HEK293T (cell line): ENCODE measurements at regions not wholly inside any gene's neighbourhood (a gene's known extent, or its start where the extent isn't known, plus 50 kb on each side); places are given as distances from the start of the nearest gene placed in this dataset.

Experiments
- CTCF ChIA-PET: fragments of 350-600 bp; formaldehyde crosslinking; extraction: SDS; loops from one replicate; lab custom pipeline; 2021; ENCODE audit warnings: antibody characterized with exemption, inconsistent platforms; lab: Yijun Ruan, JAX
- POLR2A ChIA-PET: fragments of 350-600 bp; formaldehyde crosslinking; extraction: SDS; loops from one replicate; lab custom pipeline; 2020; ENCODE audit warnings: antibody characterized with exemption, inconsistent platforms; lab: Yijun Ruan, JAX
- DNase-seq: peaks from one replicate; pipeline ENCODE4 v3.0.0; 2012; ENCODE audit warnings: mixed read lengths; ENCODE audit errors: extremely low spot score
- ARNT ChIP-seq: fragments of 450-650 bp; IDR thresholded peaks from 2 replicates; pipeline ENCODE4 v1.6.1; 2017; ENCODE audit warnings: mild to moderate bottlenecking
- BHLHE40 ChIP-seq: fragments of 450-650 bp; IDR thresholded peaks from 2 replicates; pipeline ENCODE4 v1.6.1; 2016; ENCODE audit warnings: mild to moderate bottlenecking, moderate library complexity, borderline replicate concordance
- CTBP1 ChIP-seq: fragments of 450-650 bp; IDR thresholded peaks from 2 replicates; pipeline ENCODE4 v1.6.1; 2016; ENCODE audit warnings: borderline replicate concordance
- ELF4 ChIP-seq: fragments of 450-650 bp; IDR thresholded peaks from 2 replicates; pipeline ENCODE4 v1.6.1; 2017; ENCODE audit warnings: antibody characterized with exemption
- FOXA1 ChIP-seq: fragments of 450-650 bp; IDR thresholded peaks from 2 replicates; pipeline ENCODE4 v1.6.1; 2016; ENCODE audit warnings: mild to moderate bottlenecking
- FOXK2 ChIP-seq: fragments of 450-650 bp; IDR thresholded peaks from 2 replicates; pipeline ENCODE4 v1.6.1; 2016; ENCODE audit warnings: mild to moderate bottlenecking
- FOXM1 ChIP-seq: fragments of 450-650 bp; IDR thresholded peaks from 2 replicates; pipeline ENCODE4 v1.6.1; 2017; ENCODE audit warnings: mild to moderate bottlenecking, borderline replicate concordance
- HDGF ChIP-seq: fragments of 450-650 bp; IDR thresholded peaks from 2 replicates; pipeline ENCODE4 v1.6.1; 2017; ENCODE audit warnings: antibody characterized with exemption, borderline replicate concordance
- L3MBTL2 ChIP-seq: fragments of 450-650 bp; conservative IDR thresholded peaks from 2 replicates; pipeline ENCODE4 v1.6.1; 2016; ENCODE audit warnings: mild to moderate bottlenecking
- LEF1 ChIP-seq: fragments of 450-650 bp; IDR thresholded peaks from 2 replicates; pipeline ENCODE4 v1.6.1; 2017; ENCODE audit warnings: mild to moderate bottlenecking, borderline replicate concordance
- NFRKB ChIP-seq: fragments of 450-650 bp; IDR thresholded peaks from 2 replicates; pipeline ENCODE4 v1.6.1; 2016; ENCODE audit warnings: mild to moderate bottlenecking, moderate library complexity
- PKNOX1 ChIP-seq: fragments of 450-650 bp; IDR thresholded peaks from 2 replicates; pipeline ENCODE4 v1.6.1; 2016
- SP1 ChIP-seq: fragments of 450-650 bp; IDR thresholded peaks from 2 replicates; pipeline ENCODE4 v1.6.1; 2017
- SUZ12 ChIP-seq: fragments of 450-650 bp; IDR thresholded peaks from 2 replicates; pipeline ENCODE4 v1.6.1; 2016; ENCODE audit warnings: mild to moderate bottlenecking
- TARDBP ChIP-seq: fragments of 450-650 bp; IDR thresholded peaks from 2 replicates; pipeline ENCODE4 v1.6.1; 2016
- ZNF384 ChIP-seq: fragments of 450-650 bp; IDR thresholded peaks from 2 replicates; pipeline ENCODE4 v1.6.1; 2016

DNA sequence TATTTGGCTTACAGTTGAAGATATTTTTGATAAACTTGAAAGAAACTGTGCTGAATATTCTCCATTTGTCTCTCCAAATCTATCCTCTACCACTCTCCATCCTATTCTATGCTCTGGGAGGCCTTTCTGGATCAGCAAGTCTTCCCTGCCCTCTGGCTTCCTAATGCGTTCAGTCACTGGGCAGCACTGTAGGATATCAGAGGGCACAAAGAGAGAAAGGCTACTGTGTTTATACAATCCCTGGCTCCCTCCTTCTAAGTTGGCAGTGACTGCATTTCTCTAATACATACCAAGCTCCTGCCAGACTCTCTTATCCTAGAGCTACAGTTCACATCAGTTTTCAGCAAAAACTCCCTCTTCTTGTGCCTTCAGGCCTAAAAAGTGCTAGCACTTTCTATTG, 102.1 kb upstream of the FHIT start:
- ChIA-PET POLR2A (no interaction called here), CTCF (no interaction called here)
- no peak for DNase-seq
- TF ChIP-seq ELF4 = no peak
- no peak for TF ChIP-seq NFRKB
- no peak for TF ChIP-seq SP1
- TF ChIP-seq FOXM1 = no peak
- no peak for TF ChIP-seq BHLHE40
- no peak for TF ChIP-seq FOXA1
- TF ChIP-seq LEF1 = no peak
- no peak for TF ChIP-seq ZNF384
- TF ChIP-seq FOXK2 = no peak
- no peak for TF ChIP-seq L3MBTL2
- no peak for TF ChIP-seq SUZ12
- TF ChIP-seq HDGF = no peak
- no peak for TF ChIP-seq CTBP1
- TF ChIP-seq ARNT = no peak
- no peak for TF ChIP-seq PKNOX1
- TF ChIP-seq TARDBP = no peak

- TF ChIP-seq TARDBP = no peak
- TF ChIP-seq FOXA1 = no peak
- TF ChIP-seq ZNF384 = no peak
- TF ChIP-seq ELF4 = no peak
- TF ChIP-seq FOXM1 = no peak
- TF ChIP-seq FOXK2 = no peak
- ChIA-PET POLR2A (no interaction called here), CTCF (no interaction called here)
- no peak for DNase-seq
Measured at GRCh38 chr3:61354604-61355003, 103.4 kb upstream of the FHIT start.

DNA sequence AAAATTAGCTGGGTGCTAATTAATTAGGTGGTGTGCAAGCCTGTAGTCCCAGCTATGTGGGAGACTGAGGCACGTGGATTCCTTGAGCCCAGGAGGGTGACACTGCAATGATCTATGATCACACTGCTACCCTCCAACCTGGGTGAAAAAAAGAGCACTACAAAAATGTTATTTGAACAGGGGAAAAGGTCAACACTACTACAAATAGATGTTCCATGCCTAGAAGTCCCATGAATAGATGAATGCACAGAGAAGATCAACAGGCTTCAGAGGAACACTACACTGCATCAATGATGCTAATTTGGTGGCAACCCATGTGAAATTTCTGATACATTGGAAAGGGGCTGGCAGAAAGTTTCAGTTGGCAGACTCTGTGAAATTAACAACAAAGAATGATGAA, 105.4 kb upstream of the FHIT start:
- no peak for DNase-seq
- CTCF ChIA-PET = interaction anchor here (0.6 to 0.7 kb wide), 2 partner anchors 14 to 832 kb away, joined by 3 read pairs; no protein-coding TSS in a partner anchor
- TF ChIP-seq TARDBP (no peak), FOXA1 (no peak), NFRKB (no peak), SUZ12 (no peak), BHLHE40 (no peak)
- POLR2A ChIA-PET = no interaction called here

DNA sequence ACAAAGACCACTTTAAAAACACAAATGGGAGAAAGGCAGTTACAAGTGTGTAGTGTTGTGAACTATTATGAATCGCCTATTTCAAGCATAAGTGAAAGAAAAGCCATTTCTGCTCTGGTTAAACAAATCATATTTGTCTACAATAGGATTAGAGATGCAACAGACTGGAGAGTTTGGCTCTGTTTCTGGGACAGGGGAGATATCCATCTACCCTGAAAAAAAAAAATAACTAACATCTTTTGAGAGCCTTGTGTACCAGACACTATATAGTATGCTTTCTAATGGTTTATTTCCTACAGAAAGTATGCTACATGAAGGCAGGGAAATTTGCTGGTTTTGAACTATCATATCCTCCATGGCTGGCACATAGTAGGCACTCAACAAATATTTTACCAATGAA, 106.7 kb upstream of the FHIT start:
- DNase-seq = no peak
- ChIA-PET CTCF (no interaction called here), POLR2A (no interaction called here)
- TF ChIP-seq CTBP1 (no peak), LEF1 (no peak), ZNF384 (no peak), PKNOX1 (no peak), HDGF (no peak), SP1 (no peak), FOXK2 (no peak), TARDBP (no peak), FOXM1 (no peak), NFRKB (no peak), BHLHE40 (no peak), ARNT (no peak)

DNA sequence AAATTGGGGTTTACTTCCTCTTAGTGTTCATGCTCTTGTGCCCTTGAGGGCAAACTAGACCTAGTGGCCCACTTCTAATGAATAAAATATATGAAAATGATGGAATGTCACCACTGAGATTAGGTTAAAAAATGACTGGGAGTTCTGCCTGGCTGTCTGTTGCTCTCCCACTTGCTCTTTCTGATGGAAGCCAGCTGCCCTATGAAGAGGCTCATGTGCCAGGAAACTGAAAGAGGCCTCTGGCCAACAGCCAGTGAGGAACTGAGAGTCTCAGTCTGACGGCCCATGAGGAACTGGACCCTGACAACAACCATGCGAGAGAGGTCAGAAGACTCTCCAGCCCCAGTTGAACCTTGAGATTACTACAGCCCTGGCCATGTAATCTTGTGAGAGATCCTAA, 107.1 kb upstream of the FHIT start:
- TF ChIP-seq ZNF384 (no peak), SP1 (no peak), FOXM1 (no peak), ARNT (no peak), PKNOX1 (no peak), ELF4 (no peak), BHLHE40 (no peak), L3MBTL2 (no peak), SUZ12 (no peak), CTBP1 (no peak), FOXA1 (no peak), NFRKB (no peak), LEF1 (no peak), FOXK2 (no peak), TARDBP (no peak), HDGF (no peak)
- no peak for DNase-seq
- CTCF ChIA-PET = no interaction called here
- POLR2A ChIA-PET = no interaction called here

- TF ChIP-seq TARDBP (no peak), ZNF384 (peak; percentile 77)
- no peak for DNase-seq
- ChIA-PET POLR2A (no interaction called here), CTCF (no interaction called here)
Measured at GRCh38 chr3:61360297-61360965, 109.2 kb upstream of the FHIT start.
